SU-DHL-6 (cell line): ENCODE measurements at regions not wholly inside any gene's neighbourhood (a gene's known extent, or its start where the extent isn't known, plus 50 kb on each side); places are given as distances from the start of the nearest gene placed in this dataset.

Experiments used
- EZH2phosphoT487 ChIP-seq: fragments of 200-600 bp; sonication (generic), shearing (Covaris generic); conservative IDR thresholded peaks from 2 replicates; pipeline ENCODE4 v1.6.1; 2018; ENCODE audit warnings: mild to moderate bottlenecking, antibody characterized with exemption, low read length, moderate library complexity, mixed read lengths
- TF ChIP-seq, protein P1 (sequence below): fragments of 200-600 bp; sonication (generic); IDR thresholded peaks from one replicate; pipeline ENCODE4 v1.5.1; 2017; ENCODE audit warnings: antibody characterized with exemption, mild to moderate bottlenecking, low read length, moderate library complexity; ENCODE audit not compliant: insufficient read depth, poor library complexity, severe bottlenecking

GRCh38 chr14:97536421-97536820 is 739.2 kb downstream of the VRK1 start:
- TF ChIP-seq, protein P1, sequence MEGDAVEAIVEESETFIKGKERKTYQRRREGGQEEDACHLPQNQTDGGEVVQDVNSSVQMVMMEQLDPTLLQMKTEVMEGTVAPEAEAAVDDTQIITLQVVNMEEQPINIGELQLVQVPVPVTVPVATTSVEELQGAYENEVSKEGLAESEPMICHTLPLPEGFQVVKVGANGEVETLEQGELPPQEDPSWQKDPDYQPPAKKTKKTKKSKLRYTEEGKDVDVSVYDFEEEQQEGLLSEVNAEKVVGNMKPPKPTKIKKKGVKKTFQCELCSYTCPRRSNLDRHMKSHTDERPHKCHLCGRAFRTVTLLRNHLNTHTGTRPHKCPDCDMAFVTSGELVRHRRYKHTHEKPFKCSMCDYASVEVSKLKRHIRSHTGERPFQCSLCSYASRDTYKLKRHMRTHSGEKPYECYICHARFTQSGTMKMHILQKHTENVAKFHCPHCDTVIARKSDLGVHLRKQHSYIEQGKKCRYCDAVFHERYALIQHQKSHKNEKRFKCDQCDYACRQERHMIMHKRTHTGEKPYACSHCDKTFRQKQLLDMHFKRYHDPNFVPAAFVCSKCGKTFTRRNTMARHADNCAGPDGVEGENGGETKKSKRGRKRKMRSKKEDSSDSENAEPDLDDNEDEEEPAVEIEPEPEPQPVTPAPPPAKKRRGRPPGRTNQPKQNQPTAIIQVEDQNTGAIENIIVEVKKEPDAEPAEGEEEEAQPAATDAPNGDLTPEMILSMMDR, result no peak
- no peak for TF ChIP-seq EZH2phosphoT487
